GM23338 (cell line): ENCODE measurements at regions not wholly inside any gene's neighbourhood (a gene's known extent, or its start where the extent isn't known, plus 50 kb on each side); places are given as distances from the start of the nearest gene placed in this dataset.

Experiments
- ATAC-seq: fragments of 200-7000 bp; cut with Tn5 transposase; 3 replicates; pipeline ENCODE4 v1.9.1; 2020
- DNase-seq: peaks from one replicate; pipeline ENCODE4 v3.0.0-alpha.2; 2015; ENCODE audit warnings: low spot score
- H2AFZ ChIP-seq: fragments of 200-600 bp; sonication (generic); 2 replicates; pipeline ENCODE4 v1.8.0; 2016; ENCODE audit warnings: antibody characterized with exemption, mild to moderate bottlenecking, moderate library complexity
- H3F3A ChIP-seq: fragments of 200-600 bp; sonication (generic); replicated peaks from 2 replicates; pipeline ENCODE4 v1.8.0; 2017; ENCODE audit warnings: antibody characterized with exemption, mixed run types, low read depth
- H3K27ac ChIP-seq: fragments of 200-600 bp; sonication (generic); 2 replicates; pipeline ENCODE4 v1.6.1; 2016; ENCODE audit warnings: low read depth
- H3K27me3 ChIP-seq: fragments of 200-600 bp; sonication (generic); 2 replicates; pipeline ENCODE4 v1.8.0; 2016; ENCODE audit warnings: mild to moderate bottlenecking, mixed run types, moderate library complexity; ENCODE audit not compliant: insufficient read depth
- H3K36me3 ChIP-seq: fragments of 200-600 bp; sonication (generic); 2 replicates; pipeline ENCODE4 v1.8.0; 2016; ENCODE audit warnings: mild to moderate bottlenecking; ENCODE audit not compliant: insufficient read depth
- H3K4me1 ChIP-seq: fragments of 200-600 bp; sonication (generic); 2 replicates; pipeline ENCODE4 v1.8.0; 2016; ENCODE audit warnings: mild to moderate bottlenecking, moderate library complexity; ENCODE audit not compliant: insufficient read depth
- H3K4me2 ChIP-seq: fragments of 200-600 bp; sonication (generic); 2 replicates; pipeline ENCODE4 v1.7.1; 2017; ENCODE audit warnings: mixed run types
- H3K4me3 ChIP-seq: fragments of 200-600 bp; sonication (generic); 2 replicates; pipeline ENCODE4 v1.6.1; 2016; ENCODE audit warnings: mixed run types
- H3K79me2 ChIP-seq: fragments of 200-600 bp; sonication (generic); replicated peaks from 2 replicates; pipeline ENCODE4 v1.8.0; 2017; ENCODE audit warnings: mild to moderate bottlenecking; ENCODE audit not compliant: insufficient read depth
- H3K9me2 ChIP-seq: fragments of 200-600 bp; sonication (generic); 2 replicates; pipeline ENCODE4 v1.8.0; 2017; ENCODE audit not compliant: insufficient read depth
- H4K20me1 ChIP-seq: fragments of 200-600 bp; sonication (generic); replicated peaks from 2 replicates; pipeline ENCODE4 v1.8.0; 2017; ENCODE audit warnings: mild to moderate bottlenecking; ENCODE audit not compliant: insufficient read depth
- H3K27ac Mint-ChIP-seq: 2 replicates; pipeline ENCODE4 v1.8.0; 2020; ENCODE audit warnings: inconsistent platforms, mild to moderate bottlenecking, moderate library complexity, mixed read lengths
- H3K27me3 Mint-ChIP-seq: 3 replicates; pipeline ENCODE4 v1.8.0; 2022; ENCODE audit warnings: low read depth, mild to moderate bottlenecking, moderate library complexity, mixed read lengths, inconsistent platforms; ENCODE audit not compliant: insufficient read depth, poor library complexity
- H3K36me3 Mint-ChIP-seq: 3 replicates; pipeline ENCODE4 v1.8.0; 2021; ENCODE audit warnings: low read depth, mild to moderate bottlenecking, inconsistent platforms, moderate library complexity, mixed read lengths
- H3K4me1 Mint-ChIP-seq: 3 replicates; pipeline ENCODE4 v1.8.0; 2020; ENCODE audit warnings: mild to moderate bottlenecking, inconsistent platforms, mixed read lengths
- H3K4me3 Mint-ChIP-seq: 3 replicates; pipeline ENCODE4 v1.8.0; 2021; ENCODE audit warnings: moderate library complexity, mild to moderate bottlenecking, inconsistent platforms, mixed read lengths
- H3K9me3 Mint-ChIP-seq: 3 replicates; pipeline ENCODE4 v1.8.0; 2020; ENCODE audit warnings: moderate library complexity, mild to moderate bottlenecking, inconsistent platforms, mixed read lengths
- CREB1 ChIP-seq: fragments of 250-450 bp; sonication (Bioruptor Pico); IDR thresholded peaks from 2 replicates; pipeline ENCODE4 v1.5.0; 2020; ENCODE audit warnings: low read depth, mild to moderate bottlenecking, moderate library complexity
- CTCF ChIP-seq, 2 experiments: fragments of 200-600 bp in 1 of 2; sonication (generic) in 1 of 2; conservative IDR thresholded peaks; 2 replicates each; pipeline versions ENCODE4 v1.5.1 to v1.6.1; 2016 to 2017; ENCODE audit warnings: antibody characterized with exemption in 2 of 2, low read depth in 2 of 2, mild to moderate bottlenecking in 2 of 2, moderate library complexity in 1 of 2
- EZH2 ChIP-seq: fragments of 200-600 bp; sonication (generic); IDR thresholded peaks from one replicate; pipeline ENCODE4 v1.8.0; 2017; ENCODE audit warnings: antibody characterized with exemption, mild to moderate bottlenecking, low read depth; ENCODE audit not compliant: unreplicated experiment
- EZH2phosphoT487 ChIP-seq: fragments of 200-600 bp; sonication (generic); IDR thresholded peaks from one replicate; pipeline ENCODE4 v1.8.1; 2018; ENCODE audit warnings: antibody characterized with exemption; ENCODE audit not compliant: unreplicated experiment
- JUNB ChIP-seq: IDR thresholded peaks from one replicate; pipeline ENCODE4 v1.6.1; 2016; ENCODE audit warnings: antibody characterized with exemption; ENCODE audit not compliant: unreplicated experiment
- NANOG ChIP-seq: IDR thresholded peaks from 2 replicates; pipeline ENCODE4 v1.6.1; 2016; ENCODE audit warnings: antibody characterized with exemption, borderline replicate concordance
- POLR2AphosphoS5 ChIP-seq: IDR thresholded peaks from 2 replicates; pipeline ENCODE4 v1.6.1; 2016; ENCODE audit warnings: antibody characterized with exemption, low read depth
- REST ChIP-seq: IDR thresholded peaks from one replicate; pipeline ENCODE4 v1.6.1; 2018; ENCODE audit warnings: antibody characterized with exemption; ENCODE audit not compliant: unreplicated experiment
- STAT1 ChIP-seq: IDR thresholded peaks from one replicate; pipeline ENCODE4 v1.6.1; 2016; ENCODE audit warnings: antibody characterized with exemption; ENCODE audit not compliant: unreplicated experiment
- ZNF114 ChIP-seq: fragments of 250-450 bp; sonication (Bioruptor Pico); IDR thresholded peaks from 2 replicates; pipeline ENCODE4 v1.5.0; 2020; ENCODE audit warnings: mild to moderate bottlenecking, moderate library complexity
- ZNF331 ChIP-seq: fragments of 250-450 bp; sonication (Bioruptor Pico); IDR thresholded peaks from 2 replicates; pipeline ENCODE4 v1.5.0; 2020; ENCODE audit warnings: low read depth, mild to moderate bottlenecking, moderate library complexity
- TF ChIP-seq, protein P1 (sequence below): IDR thresholded peaks from 2 replicates; pipeline ENCODE4 v1.6.1; 2016; ENCODE audit warnings: antibody characterized with exemption
- TF ChIP-seq, protein P2 (sequence below): fragments of 250-450 bp; sonication (Bioruptor Pico); IDR thresholded peaks from 2 replicates; pipeline ENCODE4 v1.5.0; 2020; ENCODE audit warnings: mild to moderate bottlenecking, moderate library complexity

DNA sequence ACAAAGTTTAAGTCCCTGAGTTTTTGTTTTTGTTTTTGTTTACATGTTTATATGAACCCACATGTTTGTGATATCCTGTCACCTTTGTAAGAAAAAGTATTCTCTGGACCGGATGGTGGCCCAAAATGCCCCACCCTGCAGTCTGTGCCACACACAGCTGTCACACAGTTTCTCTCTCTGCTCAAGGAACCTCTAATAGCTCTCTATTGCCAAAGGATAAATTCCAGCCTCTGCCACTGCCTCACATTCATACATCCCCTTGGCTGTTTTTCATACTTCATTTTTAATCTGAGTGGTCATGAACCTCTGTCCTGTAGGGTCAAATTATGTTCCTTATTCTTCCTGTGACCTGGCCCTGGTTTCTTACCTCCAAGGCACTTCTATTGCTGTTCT is 520.3 kb upstream of the CDH5 start:
- H4K20me1 ChIP-seq = no peaks in the 10 kb centered on the region
- H3K36me3 ChIP-seq = no peaks in the 10 kb centered on the region
- ATAC-seq (no peak), DNase-seq (no peak)
- H3K4me3 ChIP-seq = no peak overlapping the region
- no peaks in the 10 kb centered on the region for H3K9me2 ChIP-seq
- H3K4me1 ChIP-seq = no peaks in the 10 kb centered on the region
- H3K4me2 ChIP-seq = no peak overlapping the region
- Mint-ChIP-seq H3K4me1 (peaks cover 5% of the 10 kb centered on the region; the same call in 2 of the 3 replicates), H3K27ac (no peak overlapping the region), H3K27me3 (peaks cover 5% of the 10 kb centered on the region), H3K4me3 (no peak overlapping the region), H3K36me3 (no peaks in the 10 kb centered on the region), H3K9me3 (no peaks in the 10 kb centered on the region)
- H3K79me2 ChIP-seq = no peaks in the 10 kb centered on the region
- no peaks in the 10 kb centered on the region for H3K27me3 ChIP-seq
- no peak overlapping the region for H2AFZ ChIP-seq
- H3K27ac ChIP-seq = no peak overlapping the region
- TF ChIP-seq EZH2 (no peak), ZNF114 (no peak), NANOG (no peak), JUNB (no peak), REST (no peak), CTCF (conservative IDR thresholded peaks at IDR 0.05; ENCODE audit: low read depth in 2 of 2) (no peak), ZNF331 (no peak), CREB1 (CRISPR knock-in tag) (no peak), STAT1 (no peak), EZH2phosphoT487 (no peak), POLR2AphosphoS5 (no peak)
- TF ChIP-seq, protein P1, sequence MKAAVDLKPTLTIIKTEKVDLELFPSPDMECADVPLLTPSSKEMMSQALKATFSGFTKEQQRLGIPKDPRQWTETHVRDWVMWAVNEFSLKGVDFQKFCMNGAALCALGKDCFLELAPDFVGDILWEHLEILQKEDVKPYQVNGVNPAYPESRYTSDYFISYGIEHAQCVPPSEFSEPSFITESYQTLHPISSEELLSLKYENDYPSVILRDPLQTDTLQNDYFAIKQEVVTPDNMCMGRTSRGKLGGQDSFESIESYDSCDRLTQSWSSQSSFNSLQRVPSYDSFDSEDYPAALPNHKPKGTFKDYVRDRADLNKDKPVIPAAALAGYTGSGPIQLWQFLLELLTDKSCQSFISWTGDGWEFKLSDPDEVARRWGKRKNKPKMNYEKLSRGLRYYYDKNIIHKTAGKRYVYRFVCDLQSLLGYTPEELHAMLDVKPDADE = no peak
- TF ChIP-seq, protein P2, sequence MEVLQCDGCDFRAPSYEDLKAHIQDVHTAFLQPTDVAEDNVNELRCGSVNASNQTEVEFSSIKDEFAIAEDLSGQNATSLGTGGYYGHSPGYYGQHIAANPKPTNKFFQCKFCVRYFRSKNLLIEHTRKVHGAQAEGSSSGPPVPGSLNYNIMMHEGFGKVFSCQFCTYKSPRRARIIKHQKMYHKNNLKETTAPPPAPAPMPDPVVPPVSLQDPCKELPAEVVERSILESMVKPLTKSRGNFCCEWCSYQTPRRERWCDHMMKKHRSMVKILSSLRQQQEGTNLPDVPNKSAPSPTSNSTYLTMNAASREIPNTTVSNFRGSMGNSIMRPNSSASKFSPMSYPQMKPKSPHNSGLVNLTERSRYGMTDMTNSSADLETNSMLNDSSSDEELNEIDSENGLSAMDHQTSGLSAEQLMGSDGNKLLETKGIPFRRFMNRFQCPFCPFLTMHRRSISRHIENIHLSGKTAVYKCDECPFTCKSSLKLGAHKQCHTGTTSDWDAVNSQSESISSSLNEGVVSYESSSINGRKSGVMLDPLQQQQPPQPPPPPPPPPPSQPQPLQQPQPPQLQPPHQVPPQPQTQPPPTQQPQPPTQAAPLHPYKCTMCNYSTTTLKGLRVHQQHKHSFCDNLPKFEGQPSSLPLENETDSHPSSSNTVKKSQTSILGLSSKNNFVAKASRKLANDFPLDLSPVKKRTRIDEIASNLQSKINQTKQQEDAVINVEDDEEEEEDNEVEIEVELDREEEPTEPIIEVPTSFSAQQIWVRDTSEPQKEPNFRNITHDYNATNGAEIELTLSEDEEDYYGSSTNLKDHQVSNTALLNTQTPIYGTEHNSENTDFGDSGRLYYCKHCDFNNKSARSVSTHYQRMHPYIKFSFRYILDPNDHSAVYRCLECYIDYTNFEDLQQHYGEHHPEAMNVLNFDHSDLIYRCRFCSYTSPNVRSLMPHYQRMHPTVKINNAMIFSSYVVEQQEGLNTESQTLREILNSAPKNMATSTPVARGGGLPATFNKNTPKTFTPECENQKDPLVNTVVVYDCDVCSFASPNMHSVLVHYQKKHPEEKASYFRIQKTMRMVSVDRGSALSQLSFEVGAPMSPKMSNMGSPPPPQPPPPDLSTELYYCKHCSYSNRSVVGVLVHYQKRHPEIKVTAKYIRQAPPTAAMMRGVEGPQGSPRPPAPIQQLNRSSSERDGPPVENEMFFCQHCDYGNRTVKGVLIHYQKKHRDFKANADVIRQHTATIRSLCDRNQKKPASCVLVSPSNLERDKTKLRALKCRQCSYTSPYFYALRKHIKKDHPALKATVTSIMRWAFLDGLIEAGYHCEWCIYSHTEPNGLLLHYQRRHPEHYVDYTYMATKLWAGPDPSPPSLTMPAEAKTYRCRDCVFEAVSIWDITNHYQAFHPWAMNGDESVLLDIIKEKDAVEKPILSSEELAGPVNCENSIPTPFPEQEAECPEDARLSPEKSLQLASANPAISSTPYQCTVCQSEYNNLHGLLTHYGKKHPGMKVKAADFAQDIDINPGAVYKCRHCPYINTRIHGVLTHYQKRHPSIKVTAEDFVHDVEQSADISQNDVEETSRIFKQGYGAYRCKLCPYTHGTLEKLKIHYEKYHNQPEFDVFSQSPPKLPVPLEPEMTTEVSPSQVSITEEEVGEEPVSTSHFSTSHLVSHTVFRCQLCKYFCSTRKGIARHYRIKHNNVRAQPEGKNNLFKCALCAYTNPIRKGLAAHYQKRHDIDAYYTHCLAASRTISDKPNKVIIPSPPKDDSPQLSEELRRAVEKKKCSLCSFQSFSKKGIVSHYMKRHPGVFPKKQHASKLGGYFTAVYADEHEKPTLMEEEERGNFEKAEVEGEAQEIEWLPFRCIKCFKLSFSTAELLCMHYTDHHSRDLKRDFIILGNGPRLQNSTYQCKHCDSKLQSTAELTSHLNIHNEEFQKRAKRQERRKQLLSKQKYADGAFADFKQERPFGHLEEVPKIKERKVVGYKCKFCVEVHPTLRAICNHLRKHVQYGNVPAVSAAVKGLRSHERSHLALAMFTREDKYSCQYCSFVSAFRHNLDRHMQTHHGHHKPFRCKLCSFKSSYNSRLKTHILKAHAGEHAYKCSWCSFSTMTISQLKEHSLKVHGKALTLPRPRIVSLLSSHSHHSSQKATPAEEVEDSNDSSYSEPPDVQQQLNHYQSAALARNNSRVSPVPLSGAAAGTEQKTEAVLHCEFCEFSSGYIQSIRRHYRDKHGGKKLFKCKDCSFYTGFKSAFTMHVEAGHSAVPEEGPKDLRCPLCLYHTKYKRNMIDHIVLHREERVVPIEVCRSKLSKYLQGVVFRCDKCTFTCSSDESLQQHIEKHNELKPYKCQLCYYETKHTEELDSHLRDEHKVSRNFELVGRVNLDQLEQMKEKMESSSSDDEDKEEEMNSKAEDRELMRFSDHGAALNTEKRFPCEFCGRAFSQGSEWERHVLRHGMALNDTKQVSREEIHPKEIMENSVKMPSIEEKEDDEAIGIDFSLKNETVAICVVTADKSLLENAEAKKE (CRISPR knock-in tag) = no peak
- no peaks in the 10 kb centered on the region for H3F3A ChIP-seq
